ENCODE measurements at regions not wholly inside any gene's neighbourhood (a gene's known extent, or its start where the extent isn't known, plus 50 kb on each side); places are given as distances from the start of the nearest gene placed in this dataset.

DNA sequence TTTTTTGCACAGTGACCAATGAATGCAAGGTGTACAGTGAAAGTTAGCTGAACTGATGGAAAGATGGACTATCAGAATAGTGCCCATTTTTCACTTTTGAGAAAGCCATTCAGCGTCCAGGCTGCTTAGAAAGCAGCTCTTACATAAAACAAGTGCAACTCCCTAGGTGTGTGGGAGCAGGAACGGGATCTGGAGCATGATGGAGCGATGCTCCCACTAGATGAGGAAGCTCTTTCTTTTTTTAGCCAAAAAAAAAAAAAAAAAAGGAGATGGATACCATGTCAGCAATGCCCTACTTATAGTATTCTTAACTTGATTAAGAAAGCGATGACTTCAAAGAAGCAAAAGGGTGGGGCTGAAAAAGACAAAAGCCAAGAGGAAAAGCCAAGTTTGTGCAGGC, 925.5 kb downstream of the GATA3 start:
- DNase-seq (ENCODE audit: low read depth) = no peak
- TF ChIP-seq, protein P1, sequence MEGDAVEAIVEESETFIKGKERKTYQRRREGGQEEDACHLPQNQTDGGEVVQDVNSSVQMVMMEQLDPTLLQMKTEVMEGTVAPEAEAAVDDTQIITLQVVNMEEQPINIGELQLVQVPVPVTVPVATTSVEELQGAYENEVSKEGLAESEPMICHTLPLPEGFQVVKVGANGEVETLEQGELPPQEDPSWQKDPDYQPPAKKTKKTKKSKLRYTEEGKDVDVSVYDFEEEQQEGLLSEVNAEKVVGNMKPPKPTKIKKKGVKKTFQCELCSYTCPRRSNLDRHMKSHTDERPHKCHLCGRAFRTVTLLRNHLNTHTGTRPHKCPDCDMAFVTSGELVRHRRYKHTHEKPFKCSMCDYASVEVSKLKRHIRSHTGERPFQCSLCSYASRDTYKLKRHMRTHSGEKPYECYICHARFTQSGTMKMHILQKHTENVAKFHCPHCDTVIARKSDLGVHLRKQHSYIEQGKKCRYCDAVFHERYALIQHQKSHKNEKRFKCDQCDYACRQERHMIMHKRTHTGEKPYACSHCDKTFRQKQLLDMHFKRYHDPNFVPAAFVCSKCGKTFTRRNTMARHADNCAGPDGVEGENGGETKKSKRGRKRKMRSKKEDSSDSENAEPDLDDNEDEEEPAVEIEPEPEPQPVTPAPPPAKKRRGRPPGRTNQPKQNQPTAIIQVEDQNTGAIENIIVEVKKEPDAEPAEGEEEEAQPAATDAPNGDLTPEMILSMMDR (IDR thresholded peaks at IDR 0.05; ENCODE audit: insufficient read depth, low read length, poor library complexity, severe bottlenecking) = no peak
- H3K27me3 ChIP-seq (ENCODE audit: control insufficient read depth, insufficient read depth, low read length) = no peaks in the 10 kb centered on the region
- H3K36me3 ChIP-seq (ENCODE audit: control insufficient read depth, insufficient read depth, low read length) = no peaks in the 10 kb centered on the region
- no peak overlapping the region for H3K4me3 ChIP-seq (ENCODE audit: low read depth, low read length)

DNA sequence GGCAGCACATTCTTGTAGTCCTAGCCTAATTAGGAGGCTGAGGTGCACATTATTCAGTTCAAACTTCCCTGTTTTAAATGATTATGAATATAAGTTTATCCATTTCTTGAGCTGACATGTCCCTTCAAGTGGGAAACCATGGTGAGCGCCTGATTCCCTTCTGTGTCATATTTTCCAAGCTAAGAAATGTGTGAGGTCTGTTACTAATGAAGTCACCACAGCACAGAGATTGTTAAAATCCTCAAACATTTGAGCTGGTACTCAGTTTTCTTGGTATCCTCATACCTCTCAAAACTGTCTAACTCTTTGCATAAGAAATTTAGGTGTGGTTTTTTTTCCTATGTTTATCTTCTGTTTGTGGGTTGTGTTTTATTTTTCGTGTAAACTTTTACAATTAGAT, 926.8 kb downstream of the GATA3 start:
- no peak for DNase-seq (ENCODE audit: low read depth)
- no peaks in the 10 kb centered on the region for H3K27me3 ChIP-seq (ENCODE audit: control insufficient read depth, insufficient read depth, low read length)
- H3K4me3 ChIP-seq (ENCODE audit: low read depth, low read length) = no peak overlapping the region
- TF ChIP-seq, protein P1 (IDR thresholded peaks at IDR 0.05; ENCODE audit: insufficient read depth, low read length, poor library complexity, severe bottlenecking) = no peak
- no peaks in the 10 kb centered on the region for H3K36me3 ChIP-seq (ENCODE audit: control insufficient read depth, insufficient read depth, low read length)

DNA sequence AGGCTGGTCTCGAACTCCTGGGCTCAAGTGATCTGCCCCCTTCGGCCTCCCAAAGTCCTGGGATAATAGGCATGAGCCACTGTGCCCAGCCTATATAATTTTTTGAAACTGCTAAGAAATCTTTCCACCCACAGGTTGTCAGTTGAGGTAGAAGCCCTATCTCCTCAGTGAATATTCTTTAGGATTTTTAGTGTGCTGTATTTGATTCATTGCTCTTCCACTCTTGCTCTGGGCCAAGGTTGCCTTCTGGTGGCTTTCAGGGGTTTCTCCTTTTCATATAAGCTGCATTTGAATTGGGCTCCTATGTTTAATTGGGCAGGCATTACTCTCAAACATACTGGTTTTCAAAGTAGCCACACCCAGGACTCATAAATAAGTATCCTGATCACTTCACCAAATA, 931.2 kb downstream of the GATA3 start:
- Histone ChIP-seq H3K4me3 (ENCODE audit: low read depth, low read length) (no peak overlapping the region), H3K36me3 (ENCODE audit: control insufficient read depth, insufficient read depth, low read length) (no peaks in the 10 kb centered on the region), H3K27me3 (ENCODE audit: control insufficient read depth, insufficient read depth, low read length) (no peaks in the 10 kb centered on the region)
- no peak for DNase-seq (ENCODE audit: low read depth)
- TF ChIP-seq, protein P1 (IDR thresholded peaks at IDR 0.05; ENCODE audit: insufficient read depth, low read length, poor library complexity, severe bottlenecking) = no peak

DNA sequence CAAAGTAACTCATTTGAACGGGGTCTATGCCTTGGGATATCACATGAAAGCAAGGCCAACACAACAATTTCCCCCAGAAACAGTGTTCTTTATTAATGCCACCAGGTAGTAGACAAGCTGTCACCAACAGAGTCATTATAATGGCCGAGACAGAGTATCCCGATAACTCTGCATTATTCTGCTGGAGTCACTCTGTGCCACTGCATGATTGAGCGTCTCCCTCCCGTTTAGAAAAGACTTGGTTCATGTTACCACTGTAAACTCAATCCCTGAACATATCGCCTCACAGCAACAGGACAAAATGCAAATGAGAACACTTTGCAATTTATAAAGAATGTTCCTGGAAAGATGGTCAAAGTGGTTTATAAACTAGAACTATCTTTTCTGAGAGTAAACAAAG, 932.5 kb downstream of the GATA3 start:
- no peak for DNase-seq (ENCODE audit: low read depth)
- TF ChIP-seq, protein P1 (IDR thresholded peaks at IDR 0.05; ENCODE audit: insufficient read depth, low read length, poor library complexity, severe bottlenecking) = no peak
- H3K36me3 ChIP-seq (ENCODE audit: control insufficient read depth, insufficient read depth, low read length) = no peaks in the 10 kb centered on the region
- H3K4me3 ChIP-seq (ENCODE audit: low read depth, low read length) = no peak overlapping the region
- H3K27me3 ChIP-seq (ENCODE audit: control insufficient read depth, insufficient read depth, low read length) = no peaks in the 10 kb centered on the region

DNA sequence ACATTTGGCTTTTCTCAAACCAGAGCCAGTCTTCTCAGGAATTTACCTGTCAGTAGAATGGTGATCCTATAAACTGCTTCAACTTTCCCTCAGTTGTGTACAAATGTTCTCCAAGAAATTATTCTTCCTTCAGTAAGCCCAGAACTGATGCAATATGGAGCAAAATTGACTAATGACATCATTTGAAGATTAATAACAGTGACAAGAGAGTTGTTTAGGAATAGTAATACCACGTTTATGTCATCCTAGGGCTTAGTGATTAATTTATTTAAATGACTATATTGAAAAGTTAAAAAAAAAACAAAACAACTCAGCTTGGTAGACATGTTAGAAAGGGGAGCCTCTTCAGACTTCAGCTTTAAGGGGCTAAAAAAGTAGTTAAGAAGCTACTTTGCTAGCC, 933.2 kb downstream of the GATA3 start:
- H3K4me3 ChIP-seq (ENCODE audit: low read depth, low read length) = no peak overlapping the region
- H3K27me3 ChIP-seq (ENCODE audit: control insufficient read depth, insufficient read depth, low read length) = no peaks in the 10 kb centered on the region
- TF ChIP-seq, protein P1 (IDR thresholded peaks at IDR 0.05; ENCODE audit: insufficient read depth, low read length, poor library complexity, severe bottlenecking) = no peak
- no peak for DNase-seq (ENCODE audit: low read depth)
- no peaks in the 10 kb centered on the region for H3K36me3 ChIP-seq (ENCODE audit: control insufficient read depth, insufficient read depth, low read length)

DNA sequence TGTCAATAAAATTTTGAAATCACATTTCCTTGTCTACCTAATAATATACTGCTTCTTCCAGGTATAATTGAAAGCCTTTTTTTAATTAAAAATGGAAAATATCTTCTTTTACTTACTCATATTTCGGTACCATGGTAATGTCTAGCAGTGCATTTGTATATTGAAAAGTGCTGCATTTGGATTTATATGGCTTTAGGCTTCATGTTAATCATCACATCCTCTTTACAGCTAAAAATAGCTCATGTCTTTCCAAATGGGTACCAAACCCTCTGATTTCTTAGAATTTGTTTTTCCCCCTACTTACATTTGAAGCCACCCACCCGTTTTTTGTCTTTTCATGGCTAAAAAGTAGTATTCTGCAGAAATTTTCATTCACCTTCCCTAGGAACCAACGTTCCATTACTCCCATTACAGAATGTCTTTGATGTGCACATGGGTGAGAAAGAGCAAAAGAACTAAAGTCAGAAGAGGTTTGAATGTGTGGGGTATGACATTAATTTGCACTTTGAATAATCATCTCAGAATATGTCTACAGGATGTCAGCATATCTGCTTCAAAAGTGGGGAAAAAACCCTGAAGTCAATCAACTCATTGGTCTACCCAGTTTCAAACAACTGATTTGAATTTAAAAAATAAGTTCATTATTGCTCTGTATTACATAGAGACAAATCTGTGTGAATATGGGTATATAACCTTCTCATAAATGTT, 935.9 kb downstream of the GATA3 start:
- TF ChIP-seq, protein P1 (IDR thresholded peaks at IDR 0.05; ENCODE audit: insufficient read depth, low read length, poor library complexity, severe bottlenecking) = no peak
- no peaks in the 10 kb centered on the region for H3K36me3 ChIP-seq (ENCODE audit: control insufficient read depth, insufficient read depth, low read length)
- H3K27me3 ChIP-seq (ENCODE audit: control insufficient read depth, insufficient read depth, low read length) = no peaks in the 10 kb centered on the region
- DNase-seq (ENCODE audit: low read depth) = no peak
- H3K4me3 ChIP-seq (ENCODE audit: low read depth, low read length) = no peak overlapping the region

Data from kidney epithelial cell (primary cell).